Naive thymus-derived CD4-positive, alpha-beta T cell (primary cell): ENCODE measurements at regions not wholly inside any gene's neighbourhood (a gene's known extent, or its start where the extent isn't known, plus 50 kb on each side); places are given as distances from the start of the nearest gene placed in this dataset.

Source experiments
- ATAC-seq: fragments of 150-1000 bp; cut with Tn5 transposase; 2 replicates; pipeline ENCODE4 v1.10.0; 2021; ENCODE audit warnings: mild to moderate bottlenecking, moderate library complexity
- CTCF ChIA-PET: fragments of 350-600 bp; sonication (Branson Sonifier 250); formaldehyde crosslinking; loops from one replicate; lab custom pipeline; 2021; ENCODE audit warnings: antibody characterized with exemption; lab: Charles Lee
- POLR2A ChIA-PET: fragments of 350-600 bp; sonication (Branson Sonifier 250); formaldehyde crosslinking; loops from one replicate; lab custom pipeline; 2021; ENCODE audit warnings: antibody characterized with exemption, inconsistent platforms; lab: Charles Lee
- DNase-seq, 9 donors: peaks; one replicate each; pipeline versions ENCODE4 v3.0.0 to v3.0.0-alpha.2; 2020 to 2022; ENCODE audit warnings: mixed read lengths in 1 of 9
- H3K27ac ChIP-seq: one replicate; pipeline ENCODE4 v1.7.0; 2013; ENCODE audit warnings: mild to moderate bottlenecking, low read depth, low read length, moderate library complexity
- H3K27me3 ChIP-seq, 2 donors: one replicate each; pipeline ENCODE4 v1.7.0; 2013; ENCODE audit warnings: low read length in 2 of 2, mild to moderate bottlenecking in 2 of 2, moderate library complexity in 2 of 2; ENCODE audit not compliant: control insufficient read depth in 2 of 2, insufficient read depth in 2 of 2
- H3K36me3 ChIP-seq, 3 experiments: 1 replicate in 2 of 3; 2 replicates in 1 of 3; pipeline ENCODE4 v1.7.0; 2013; ENCODE audit warnings: low read length in 3 of 3, mild to moderate bottlenecking in 3 of 3, moderate library complexity in 1 of 3; ENCODE audit not compliant: insufficient read depth in 3 of 3, control insufficient read depth in 2 of 3
- H3K4me1 ChIP-seq, 2 donors: one replicate each; pipeline ENCODE4 v1.7.0; 2013; ENCODE audit warnings: low read length in 2 of 2, mild to moderate bottlenecking in 2 of 2, moderate library complexity in 1 of 2; ENCODE audit not compliant: control insufficient read depth in 2 of 2, insufficient read depth in 2 of 2
- H3K4me3 ChIP-seq: 2 replicates; pipeline ENCODE4 v1.7.0; 2013; ENCODE audit warnings: mild to moderate bottlenecking, low read length
- H3K9me3 ChIP-seq, 3 experiments: 1 replicate in 2 of 3; 2 replicates in 1 of 3; pipeline ENCODE4 v1.7.0; 2013; ENCODE audit warnings: low read length in 3 of 3; ENCODE audit not compliant: control insufficient read depth in 2 of 3
- H3K27ac Mint-ChIP-seq, 9 donors: one replicate each; pipeline ENCODE4 v1.8.0; 2020 to 2022; ENCODE audit warnings: mixed read lengths in 9 of 9, mild to moderate bottlenecking in 8 of 9, moderate library complexity in 5 of 9, inconsistent platforms in 2 of 9
- H3K27me3 Mint-ChIP-seq, 5 donors: one replicate each; pipeline ENCODE4 v1.8.0; 2021 to 2022; ENCODE audit warnings: mixed read lengths in 5 of 5, mild to moderate bottlenecking in 1 of 5
- H3K36me3 Mint-ChIP-seq, 5 donors: one replicate each; pipeline ENCODE4 v1.8.0; 2020 to 2022; ENCODE audit warnings: mixed read lengths in 5 of 5, mild to moderate bottlenecking in 3 of 5, inconsistent platforms in 1 of 5
- H3K4me1 Mint-ChIP-seq, 7 donors: one replicate each; pipeline ENCODE4 v1.8.0; 2020 to 2022; ENCODE audit warnings: mixed read lengths in 7 of 7, mild to moderate bottlenecking in 3 of 7, inconsistent platforms in 1 of 7
- H3K4me3 Mint-ChIP-seq, 10 donors: one replicate each; pipeline ENCODE4 v1.8.0; 2020 to 2022; ENCODE audit warnings: mild to moderate bottlenecking in 10 of 10, mixed read lengths in 10 of 10, moderate library complexity in 6 of 10, inconsistent platforms in 2 of 10
- H3K9me3 Mint-ChIP-seq, 11 donors: one replicate each; pipeline ENCODE4 v1.8.0; 2020 to 2022; ENCODE audit warnings: mixed read lengths in 11 of 11, mild to moderate bottlenecking in 4 of 11, inconsistent platforms in 1 of 11, moderate library complexity in 1 of 11
- intact Hi-C, 2 donors: fragments of 100-400 bp; cut with micrococcal nuclease; formaldehyde crosslinking; loops; one replicate each; pipeline ENCODE4 v1.15.1; 2023

DNA sequence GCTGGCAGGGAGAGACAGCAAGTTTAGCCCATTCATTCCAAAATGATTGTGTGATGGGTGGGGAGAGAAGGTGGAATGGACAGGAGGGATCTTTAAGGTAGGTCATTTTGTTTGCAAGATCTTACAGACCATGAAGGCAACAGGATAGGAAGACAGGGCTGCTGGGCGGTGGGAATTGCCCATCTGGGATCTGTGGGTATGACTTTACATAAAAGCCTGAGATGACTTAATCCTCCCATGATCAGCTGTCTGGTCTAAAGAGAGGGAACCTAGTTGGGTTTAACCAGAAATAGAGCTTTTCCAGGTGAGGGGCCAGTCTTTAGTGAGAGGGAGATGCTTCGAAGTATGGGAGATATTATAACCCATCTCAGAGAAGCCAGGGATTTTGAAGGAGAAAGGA is 153.7 kb downstream of the KLF6 start:
- Mint-ChIP-seq H3K4me3 (no peak overlapping the region), H3K9me3 (peaks cover 0 to 7% (median 0%) of the 10 kb centered on the region in 11 donors), H3K27ac (no peak overlapping the region), H3K36me3 (peaks cover 0 to 2% (median 0%) of the 10 kb centered on the region in 5 donors), H3K27me3 (peaks cover 0 to 32% (median 0%) of the 10 kb centered on the region in 5 donors), H3K4me1 (peaks cover 0 to 1% (median 0%) of the 10 kb centered on the region in 7 donors)
- Histone ChIP-seq H3K36me3 (no peaks in the 10 kb centered on the region), H3K27ac (no peak overlapping the region), H3K4me3 (no peak overlapping the region), H3K27me3 (no peaks in the 10 kb centered on the region), H3K4me1 (no peaks in the 10 kb centered on the region), H3K9me3 (no peaks in the 10 kb centered on the region)
- DNase-seq: no peak
- CTCF ChIA-PET: no interaction called here
- ATAC-seq: no peak
- intact Hi-C loops: no loop called here
- POLR2A ChIA-PET: interaction anchor here (1.0 kb wide), 1 partner anchor 137 kb away, joined by 4 read pairs; no protein-coding TSS in a partner anchor

DNA sequence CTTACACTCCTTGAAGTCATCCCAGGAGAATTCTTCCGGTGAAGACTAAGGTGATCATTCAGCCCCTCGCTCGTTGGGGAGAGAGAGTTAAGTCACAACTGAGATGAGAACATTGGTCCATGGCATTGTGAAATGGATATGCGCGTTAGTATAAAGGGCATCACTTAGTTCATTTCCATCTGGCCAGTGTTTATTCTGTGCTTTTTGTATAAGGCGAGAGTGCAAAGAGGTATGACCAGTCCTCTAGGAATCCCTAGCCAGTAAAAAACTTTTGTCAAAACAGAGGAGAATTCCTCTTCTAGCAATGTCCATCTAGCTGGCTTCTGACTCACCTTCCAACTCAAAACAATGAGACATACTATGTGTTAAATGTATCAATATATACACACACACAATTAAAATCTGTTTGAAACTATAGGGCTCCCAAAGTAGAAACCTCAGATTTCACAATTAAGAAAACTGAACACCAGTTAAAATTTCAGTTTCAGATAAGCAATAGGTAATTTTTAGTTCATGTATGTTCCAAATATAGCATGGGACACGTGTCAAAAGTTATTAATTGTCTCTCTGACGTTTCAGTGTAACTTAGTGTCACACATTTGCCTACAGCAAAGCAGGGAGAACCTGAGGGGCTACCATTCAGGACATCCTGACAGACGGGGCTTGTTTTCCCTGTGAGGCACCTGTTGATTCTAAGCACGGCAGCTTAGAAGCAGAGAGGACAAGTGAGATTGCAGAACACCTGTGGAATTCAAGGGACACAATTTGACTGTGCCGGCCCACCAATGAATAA is 158.9 kb downstream of the KLF6 start:
- H3K27ac Mint-ChIP-seq: no peak overlapping the region

GRCh38 chr10:3624367-3624766 is 160.6 kb downstream of the KLF6 start:
- no peak overlapping the region for H3K4me3 Mint-ChIP-seq
- H3K4me1 ChIP-seq: peaks cover 0 to 4% of the 10 kb centered on the region in 2 donors
- no peaks in the 10 kb centered on the region for H3K9me3 ChIP-seq
- peaks cover 6 to 17% (median 10%) of the 10 kb centered on the region in 11 donors for H3K9me3 Mint-ChIP-seq
- ATAC-seq (no peak), DNase-seq (no peak)
- H3K27me3 Mint-ChIP-seq: peaks cover 0 to 16% (median 9%) of the 10 kb centered on the region in 5 donors
- H3K36me3 ChIP-seq: no peaks in the 10 kb centered on the region
- no peak overlapping the region for H3K4me3 ChIP-seq
- H3K36me3 Mint-ChIP-seq: peaks cover 0 to 12% (median 7%) of the 10 kb centered on the region in 5 donors
- ChIA-PET POLR2A (no interaction called here), CTCF (no interaction called here)
- H3K27ac Mint-ChIP-seq: no peak overlapping the region
- no peaks in the 10 kb centered on the region for H3K27me3 ChIP-seq
- intact Hi-C loops: loop anchor here in 1 of 2 donors (5.0 kb wide), 2 partner anchors 133 to 1033 kb away; no protein-coding TSS in a partner anchor
- peaks cover 0 to 21% (median 7%) of the 10 kb centered on the region in 7 donors for H3K4me1 Mint-ChIP-seq
- no peak overlapping the region for H3K27ac ChIP-seq

More for the DNA sequence above, 158.9 kb downstream of the KLF6 start:
- Histone ChIP-seq H3K27ac (no peak overlapping the region), H3K27me3 (no peaks in the 10 kb centered on the region), H3K9me3 (no peaks in the 10 kb centered on the region), H3K36me3 (no peaks in the 10 kb centered on the region), H3K4me1 (peaks cover 0 to 4% of the 10 kb centered on the region in 2 donors), H3K4me3 (no peak overlapping the region)
- peaks cover 0 to 21% (median 7%) of the 10 kb centered on the region in 7 donors for H3K4me1 Mint-ChIP-seq
- DNase-seq (no peak), ATAC-seq (no peak)
- peaks cover 0 to 2% (median 0%) of the 10 kb centered on the region in 5 donors for H3K36me3 Mint-ChIP-seq
- intact Hi-C loops: loop anchor here in 1 of 2 donors (5.0 kb wide), 1 partner anchor 1041 kb away; no protein-coding TSS in a partner anchor
- ChIA-PET CTCF (no interaction called here), POLR2A (no interaction called here)
- peaks cover 0 to 7% (median under 1%) of the 10 kb centered on the region in 11 donors for H3K9me3 Mint-ChIP-seq
- no peak overlapping the region for H3K4me3 Mint-ChIP-seq
- H3K27me3 Mint-ChIP-seq: peaks cover 0 to 11% (median under 1%) of the 10 kb centered on the region in 5 donors

DNA sequence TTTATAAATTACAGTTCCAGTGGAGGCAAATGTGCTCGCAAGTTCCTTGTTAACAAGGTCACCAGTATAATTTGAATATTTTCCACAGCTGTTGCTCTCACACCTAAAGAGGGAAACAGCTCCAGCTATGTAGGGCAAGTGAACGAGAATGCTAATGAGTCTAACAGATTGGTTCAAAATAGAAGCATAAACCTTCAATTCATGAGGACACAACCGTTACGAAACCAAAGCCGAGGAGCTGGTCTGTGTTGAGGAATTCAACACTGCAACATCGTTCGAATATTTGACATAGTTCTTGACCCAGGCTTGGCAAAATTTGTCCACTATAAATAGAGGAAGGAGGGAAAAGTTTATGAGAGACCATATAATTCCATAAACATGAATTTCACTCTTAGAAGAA is 161.3 kb downstream of the KLF6 start:
- H3K9me3 ChIP-seq: no peaks in the 10 kb centered on the region
- H3K36me3 Mint-ChIP-seq: peaks cover 0 to 12% (median 7%) of the 10 kb centered on the region in 5 donors
- H3K4me3 ChIP-seq: no peak overlapping the region
- ChIA-PET CTCF (interaction anchor here (1.1 kb wide), 1 partner anchor 68 kb away, joined by 3 read pairs; no protein-coding TSS in a partner anchor), POLR2A (no interaction called here)
- H3K4me1 Mint-ChIP-seq: peaks cover 0 to 21% (median 7%) of the 10 kb centered on the region in 7 donors
- intact Hi-C loops: loop anchor here in 1 of 2 donors (5.0 kb wide), 2 partner anchors 134 to 1034 kb away; no protein-coding TSS in a partner anchor
- H3K27me3 ChIP-seq: no peaks in the 10 kb centered on the region
- H3K27ac Mint-ChIP-seq: no peak overlapping the region
- DNase-seq (no peak), ATAC-seq (no peak)
- peaks cover 0 to 4% of the 10 kb centered on the region in 2 donors for H3K4me1 ChIP-seq
- no peaks in the 10 kb centered on the region for H3K36me3 ChIP-seq
- no peak overlapping the region for H3K27ac ChIP-seq
- H3K4me3 Mint-ChIP-seq: no peak overlapping the region
- H3K9me3 Mint-ChIP-seq: peaks cover 6 to 17% (median 10%) of the 10 kb centered on the region in 11 donors
- peaks cover 0 to 16% (median 9%) of the 10 kb centered on the region in 5 donors for H3K27me3 Mint-ChIP-seq

- H3K4me1 Mint-ChIP-seq: peaks cover 0 to 21% (median 7%) of the 10 kb centered on the region in 7 donors
Measured at GRCh38 chr10:3622845-3623621, 162.0 kb downstream of the KLF6 start.

DNA sequence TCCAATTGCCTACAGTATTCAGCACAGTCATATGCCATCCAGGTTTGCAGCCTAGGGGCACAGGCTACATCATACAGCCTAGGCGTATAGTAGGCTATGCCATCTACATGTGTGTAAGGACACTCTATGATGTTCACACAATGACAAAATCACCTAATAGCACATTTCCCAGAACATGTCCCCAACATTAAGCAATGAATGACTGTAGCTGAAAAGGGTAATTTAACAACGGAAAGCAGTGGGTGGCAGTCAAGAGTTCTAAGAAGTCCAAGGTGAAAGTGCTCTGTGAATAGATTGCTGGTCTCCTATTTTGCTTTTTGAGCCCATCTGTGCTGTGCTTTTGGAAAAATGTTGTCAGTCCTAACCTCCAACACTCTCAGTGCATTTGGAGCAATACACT is 162.6 kb downstream of the KLF6 start:
- no peaks in the 10 kb centered on the region for H3K36me3 ChIP-seq
- no peaks in the 10 kb centered on the region for H3K27me3 ChIP-seq
- Mint-ChIP-seq H3K27ac (peak overlapping the region in 2 of 9 donors; percentile 11 to 15), H3K36me3 (peaks cover 0 to 9% (median 7%) of the 10 kb centered on the region in 5 donors), H3K27me3 (peaks cover 0 to 16% (median 9%) of the 10 kb centered on the region in 5 donors), H3K4me3 (peak overlapping the region in 1 of 10 donors; percentile 13), H3K4me1 (peaks cover 0 to 21% (median 7%) of the 10 kb centered on the region in 7 donors), H3K9me3 (peaks cover 6 to 17% (median 10%) of the 10 kb centered on the region in 11 donors)
- ChIA-PET CTCF (no interaction called here), POLR2A (no interaction called here)
- H3K27ac ChIP-seq: no peak overlapping the region
- no peak overlapping the region for H3K4me3 ChIP-seq
- peaks cover 0 to 4% of the 10 kb centered on the region in 2 donors for H3K4me1 ChIP-seq
- no peak for ATAC-seq
- no peaks in the 10 kb centered on the region for H3K9me3 ChIP-seq
- DNase-seq: no peak
- intact Hi-C loops: loop anchor here in 1 of 2 donors (1.0 to 5.0 kb wide), 3 partner anchors 135 to 1035 kb away; no protein-coding TSS in a partner anchor

More at GRCh38 chr10:3622845-3623621, 162.0 kb downstream of the KLF6 start:
- H3K36me3 ChIP-seq: no peaks in the 10 kb centered on the region
- intact Hi-C loops: loop anchor here in 1 of 2 donors (1.0 to 5.0 kb wide), 3 partner anchors 134 to 1034 kb away; no protein-coding TSS in a partner anchor
- Mint-ChIP-seq H3K27ac (peak overlapping the region in 3 of 9 donors; percentile 1 to 15 (median 11)), H3K36me3 (peaks cover 0 to 9% (median 7%) of the 10 kb centered on the region in 5 donors), H3K27me3 (peaks cover 0 to 16% (median 9%) of the 10 kb centered on the region in 5 donors), H3K9me3 (peaks cover 6 to 17% (median 10%) of the 10 kb centered on the region in 11 donors), H3K4me3 (peak overlapping the region in 1 of 10 donors; percentile 13)
- no peak for ATAC-seq
- H3K4me1 ChIP-seq: peaks cover 0 to 4% of the 10 kb centered on the region in 2 donors
- ChIA-PET CTCF (interaction anchor here (1.1 kb wide), 1 partner anchor 69 kb away, joined by 3 read pairs; no protein-coding TSS in a partner anchor), POLR2A (no interaction called here)
- no peaks in the 10 kb centered on the region for H3K9me3 ChIP-seq
- no peak overlapping the region for H3K4me3 ChIP-seq
- no peaks in the 10 kb centered on the region for H3K27me3 ChIP-seq
- peak in 2 of 9 donors; percentile 2 to 47 for DNase-seq
- H3K27ac ChIP-seq: no peak overlapping the region
